Kidney epithelial cell (primary cell): ENCODE measurements at regions not wholly inside any gene's neighbourhood (a gene's known extent, or its start where the extent isn't known, plus 50 kb on each side); places are given as distances from the start of the nearest gene placed in this dataset.

ENCODE experiments used
- DNase-seq: peaks from one replicate; pipeline ENCODE4 v3.0.0-alpha.2; 2010; ENCODE audit warnings: low read depth
- H3K27me3 ChIP-seq: 2 replicates; pipeline ENCODE4 v1.6.0; 2011; ENCODE audit warnings: low read length; ENCODE audit not compliant: control insufficient read depth, insufficient read depth
- H3K36me3 ChIP-seq: 2 replicates; pipeline ENCODE4 v1.5.1; 2011; ENCODE audit warnings: low read length; ENCODE audit not compliant: control insufficient read depth, insufficient read depth
- H3K4me3 ChIP-seq: 2 replicates; pipeline ENCODE4 v1.5.1; 2011; ENCODE audit warnings: low read depth, mild to moderate bottlenecking, control low read depth, low read length
- TF ChIP-seq, protein P1 (sequence below): IDR thresholded peaks from 2 replicates; pipeline ENCODE4 v1.5.1; 2011; ENCODE audit warnings: mild to moderate bottlenecking, moderate library complexity, low read length, control low read depth, inconsistent platforms; ENCODE audit not compliant: insufficient read depth, poor library complexity, severe bottlenecking

GRCh38 chr20:19928328-19929011 is 88.7 kb upstream of the NAA20 start:
- DNase-seq = no peak
- TF ChIP-seq, protein P1, sequence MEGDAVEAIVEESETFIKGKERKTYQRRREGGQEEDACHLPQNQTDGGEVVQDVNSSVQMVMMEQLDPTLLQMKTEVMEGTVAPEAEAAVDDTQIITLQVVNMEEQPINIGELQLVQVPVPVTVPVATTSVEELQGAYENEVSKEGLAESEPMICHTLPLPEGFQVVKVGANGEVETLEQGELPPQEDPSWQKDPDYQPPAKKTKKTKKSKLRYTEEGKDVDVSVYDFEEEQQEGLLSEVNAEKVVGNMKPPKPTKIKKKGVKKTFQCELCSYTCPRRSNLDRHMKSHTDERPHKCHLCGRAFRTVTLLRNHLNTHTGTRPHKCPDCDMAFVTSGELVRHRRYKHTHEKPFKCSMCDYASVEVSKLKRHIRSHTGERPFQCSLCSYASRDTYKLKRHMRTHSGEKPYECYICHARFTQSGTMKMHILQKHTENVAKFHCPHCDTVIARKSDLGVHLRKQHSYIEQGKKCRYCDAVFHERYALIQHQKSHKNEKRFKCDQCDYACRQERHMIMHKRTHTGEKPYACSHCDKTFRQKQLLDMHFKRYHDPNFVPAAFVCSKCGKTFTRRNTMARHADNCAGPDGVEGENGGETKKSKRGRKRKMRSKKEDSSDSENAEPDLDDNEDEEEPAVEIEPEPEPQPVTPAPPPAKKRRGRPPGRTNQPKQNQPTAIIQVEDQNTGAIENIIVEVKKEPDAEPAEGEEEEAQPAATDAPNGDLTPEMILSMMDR = no peak
- H3K4me3 ChIP-seq = no peak overlapping the region

GRCh38 chr20:19929012-19929360 is 88.2 kb upstream of the NAA20 start:
- no peaks in the 10 kb centered on the region for H3K36me3 ChIP-seq
- DNase-seq = no peak
- H3K27me3 ChIP-seq = no peaks in the 10 kb centered on the region
- H3K4me3 ChIP-seq = no peak overlapping the region
- TF ChIP-seq, protein P1 = no peak

More at GRCh38 chr20:19928328-19929011, 88.7 kb upstream of the NAA20 start:
- H3K27me3 ChIP-seq = no peaks in the 10 kb centered on the region
- no peaks in the 10 kb centered on the region for H3K36me3 ChIP-seq

- TF ChIP-seq, protein P1 = no peak
- no peaks in the 10 kb centered on the region for H3K27me3 ChIP-seq
- H3K36me3 ChIP-seq = no peaks in the 10 kb centered on the region
- DNase-seq = no peak
- H3K4me3 ChIP-seq = no peak overlapping the region
These were observed 87.5 kb upstream of the NAA20 start for GRCh38 chr20:19929481-19930145.

DNA sequence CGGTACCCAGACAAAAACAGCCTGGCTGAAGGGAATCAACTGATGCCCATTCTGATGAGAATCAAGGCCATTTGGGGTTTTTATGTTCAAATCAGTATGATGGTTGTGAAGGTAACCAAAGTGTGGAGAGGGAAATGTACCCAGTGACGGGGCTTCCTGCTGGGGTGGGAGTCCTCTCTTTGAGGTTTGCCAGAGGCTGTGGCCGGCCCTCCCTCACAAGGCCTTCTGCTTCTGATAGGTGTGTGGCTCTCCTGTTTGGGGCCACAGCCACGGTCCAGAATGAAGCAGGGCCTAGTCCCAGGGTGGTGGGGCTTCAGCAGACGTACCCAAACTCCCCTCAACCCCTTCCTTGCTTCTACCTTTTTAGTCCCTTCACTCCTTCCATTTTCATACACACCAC is 86.7 kb upstream of the NAA20 start:
- Histone ChIP-seq H3K36me3 (no peaks in the 10 kb centered on the region), H3K27me3 (no peaks in the 10 kb centered on the region), H3K4me3 (no peak overlapping the region)
- DNase-seq = no peak
- TF ChIP-seq, protein P1 = no peak

DNA sequence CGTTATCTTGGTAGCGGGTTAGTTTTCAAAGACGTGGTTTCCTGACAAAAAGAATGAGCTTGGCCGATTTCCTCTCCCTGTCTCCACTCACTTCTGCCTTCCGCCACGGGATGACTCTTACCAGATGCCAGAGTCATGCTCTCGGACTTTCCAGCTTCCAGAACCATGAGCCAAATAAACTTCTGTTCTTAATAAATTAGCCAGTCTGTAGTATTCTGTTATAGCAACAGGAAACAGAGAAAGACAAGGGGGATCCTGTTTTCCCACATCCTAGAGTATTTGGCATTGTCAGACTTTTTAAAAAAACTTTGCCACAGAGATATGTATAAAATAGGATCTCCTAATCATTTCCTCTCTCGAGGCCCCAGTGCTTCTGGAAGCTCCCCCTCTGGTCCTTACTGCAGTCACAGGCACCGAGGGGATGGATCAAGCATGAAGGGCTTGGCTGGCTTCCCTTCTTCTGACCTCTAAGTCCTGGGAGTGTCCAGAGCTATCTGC is 84.9 kb upstream of the NAA20 start:
- H3K4me3 ChIP-seq = no peak overlapping the region
- no peaks in the 10 kb centered on the region for H3K27me3 ChIP-seq
- DNase-seq = no peak
- no peaks in the 10 kb centered on the region for H3K36me3 ChIP-seq
- TF ChIP-seq, protein P1 = no peak
